Gastrocnemius medialis (tissue), 4 donors: ENCODE measurements at regions not wholly inside any gene's neighbourhood (a gene's known extent, or its start where the extent isn't known, plus 50 kb on each side); places are given as distances from the start of the nearest gene placed in this dataset.

Source experiments
- ATAC-seq, 2 donors: fragments of 150-250 bp; one replicate each; pipeline ENCODE4 v1.9.1; 2016
- DNase-seq, 2 donors: peaks; one replicate each; pipeline ENCODE4 v3.0.0-alpha.2; 2019
- H3K27ac ChIP-seq, 4 donors: fragments of 200-600 bp; sonication (generic); 1 replicate in 1 of 4; 2 replicates in 3 of 4; pipeline ENCODE4 v1.5.1; 2016 to 2018; ENCODE audit warnings: mild to moderate bottlenecking in 2 of 4, moderate library complexity in 1 of 4
- H3K27me3 ChIP-seq, 3 donors: fragments of 200-600 bp; sonication (generic) in 2 of 3; 1 replicate in 1 of 3; 2 replicates in 2 of 3; pipeline versions ENCODE4 v1.5.1 to v1.6.0; 2016 to 2019; ENCODE audit warnings: mild to moderate bottlenecking in 1 of 3, moderate library complexity in 1 of 3
- H3K36me3 ChIP-seq, 2 donors: fragments of 200-600 bp; sonication (generic) in 1 of 2; one replicate each; pipeline ENCODE4 v1.5.1; 2017 to 2018
- H3K4me1 ChIP-seq, 2 donors: fragments of 200-600 bp; sonication (generic) in 1 of 2; one replicate each; pipeline ENCODE4 v1.5.1; 2016 to 2017; ENCODE audit warnings: mild to moderate bottlenecking in 2 of 2
- H3K4me3 ChIP-seq, 4 donors: fragments of 200-600 bp; sonication (generic) in 3 of 4; 1 replicate in 1 of 4; 2 replicates in 3 of 4; pipeline ENCODE4 v1.5.1; 2016 to 2019; ENCODE audit warnings: mild to moderate bottlenecking in 2 of 4
- H3K9me3 ChIP-seq, 3 donors: fragments of 200-600 bp; sonication (generic) in 2 of 3; 1 replicate in 1 of 3; 2 replicates in 2 of 3; pipeline ENCODE4 v1.5.1; 2016 to 2019
- POLR2A ChIP-seq, 2 donors: fragments of 450-650 bp; IDR thresholded peaks; one replicate each; pipeline ENCODE4 v1.6.1; 2017; ENCODE audit warnings: antibody characterized with exemption in 2 of 2, mild to moderate bottlenecking in 2 of 2, moderate library complexity in 2 of 2
- in situ Hi-C, 4 donors: fragments of 200-750 bp; cut with MboI; loops; one replicate each; pipeline versions ENCODE4 v1.15.0 to v1.8.0; 2017; ENCODE audit warnings: low sequenced_read_pairs in 4 of 4
- intact Hi-C: fragments of 100-400 bp; cut with DNase I; formaldehyde crosslinking; loops from one replicate; pipeline ENCODE4 v1.15.1; 2023; ENCODE audit warnings: low total_unique reads
- TF ChIP-seq, protein P1 (sequence below), 5 experiments: fragments of 450-650 bp in 3 of 5; fragments of 200-600 bp in 2 of 5; sonication (generic) in 2 of 5; IDR thresholded peaks in 4 of 5; conservative IDR thresholded peaks in 1 of 5; 1 replicate in 4 of 5; 2 replicates in 1 of 5; pipeline ENCODE4 v1.5.1; 2016 to 2019; ENCODE audit warnings: antibody characterized with exemption in 5 of 5, mild to moderate bottlenecking in 3 of 5, moderate library complexity in 3 of 5

DNA sequence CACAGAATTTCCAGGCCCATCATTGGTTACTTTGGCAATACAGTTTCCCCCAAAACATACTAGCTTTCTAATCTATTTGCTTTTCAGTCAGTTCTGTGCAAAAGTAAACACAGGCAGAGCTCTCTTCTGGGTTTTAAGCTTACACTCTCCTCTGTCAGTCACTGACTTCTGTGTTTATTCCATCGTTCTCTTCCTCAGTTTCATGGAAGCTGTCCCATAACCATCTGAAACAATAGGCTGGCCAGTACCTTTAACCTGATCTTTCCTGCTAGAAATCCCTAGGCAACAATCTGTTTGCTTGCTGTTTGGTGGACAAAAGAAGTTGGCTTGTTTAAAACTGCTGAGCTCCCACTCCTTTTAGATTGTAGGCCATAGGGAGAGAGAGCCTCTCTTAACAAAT is 431.5 kb downstream of the HACE1 start:
- Histone ChIP-seq H3K4me1 (no peaks in the 10 kb centered on the region), H3K27me3 (no peaks in the 10 kb centered on the region), H3K27ac (no peak overlapping the region), H3K9me3 (no peaks in the 10 kb centered on the region), H3K36me3 (no peaks in the 10 kb centered on the region), H3K4me3 (no peak overlapping the region)
- TF ChIP-seq POLR2A (IDR thresholded peaks at IDR 0.05) = no peak
- TF ChIP-seq, protein P1, sequence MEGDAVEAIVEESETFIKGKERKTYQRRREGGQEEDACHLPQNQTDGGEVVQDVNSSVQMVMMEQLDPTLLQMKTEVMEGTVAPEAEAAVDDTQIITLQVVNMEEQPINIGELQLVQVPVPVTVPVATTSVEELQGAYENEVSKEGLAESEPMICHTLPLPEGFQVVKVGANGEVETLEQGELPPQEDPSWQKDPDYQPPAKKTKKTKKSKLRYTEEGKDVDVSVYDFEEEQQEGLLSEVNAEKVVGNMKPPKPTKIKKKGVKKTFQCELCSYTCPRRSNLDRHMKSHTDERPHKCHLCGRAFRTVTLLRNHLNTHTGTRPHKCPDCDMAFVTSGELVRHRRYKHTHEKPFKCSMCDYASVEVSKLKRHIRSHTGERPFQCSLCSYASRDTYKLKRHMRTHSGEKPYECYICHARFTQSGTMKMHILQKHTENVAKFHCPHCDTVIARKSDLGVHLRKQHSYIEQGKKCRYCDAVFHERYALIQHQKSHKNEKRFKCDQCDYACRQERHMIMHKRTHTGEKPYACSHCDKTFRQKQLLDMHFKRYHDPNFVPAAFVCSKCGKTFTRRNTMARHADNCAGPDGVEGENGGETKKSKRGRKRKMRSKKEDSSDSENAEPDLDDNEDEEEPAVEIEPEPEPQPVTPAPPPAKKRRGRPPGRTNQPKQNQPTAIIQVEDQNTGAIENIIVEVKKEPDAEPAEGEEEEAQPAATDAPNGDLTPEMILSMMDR (IDR thresholded peaks at IDR 0.05 in 4 of 5, conservative IDR thresholded peaks at IDR 0.05 in 1 of 5) = no peak
- in situ Hi-C loops = no loop called here
- ATAC-seq (no peak), DNase-seq (no peak)
- intact Hi-C loops = no loop called here

DNA sequence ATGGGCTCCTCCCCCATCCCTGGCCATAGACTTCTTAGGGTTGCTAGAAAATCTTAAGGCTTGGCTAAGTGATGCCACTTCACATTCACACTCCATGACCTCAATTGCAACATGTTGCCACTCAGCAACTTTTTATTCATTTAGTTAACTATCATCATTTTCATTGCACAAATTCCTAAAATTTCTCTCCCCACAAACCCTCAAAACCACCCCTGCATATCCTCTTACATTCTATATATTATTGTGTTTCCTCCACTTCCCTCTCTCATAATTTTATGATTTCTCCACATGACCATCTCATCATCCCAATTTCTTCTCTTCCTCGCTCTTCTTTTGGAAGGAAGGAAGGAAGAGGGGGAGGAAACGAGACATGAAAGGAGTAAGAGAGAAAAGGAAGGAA is 436.0 kb downstream of the HACE1 start:
- Histone ChIP-seq H3K27ac (no peak overlapping the region), H3K27me3 (no peaks in the 10 kb centered on the region), H3K4me3 (no peak overlapping the region), H3K9me3 (no peaks in the 10 kb centered on the region), H3K4me1 (no peaks in the 10 kb centered on the region), H3K36me3 (no peaks in the 10 kb centered on the region)
- ATAC-seq (no peak), DNase-seq (no peak)
- in situ Hi-C loops = no loop called here
- no peak for TF ChIP-seq POLR2A (IDR thresholded peaks at IDR 0.05)
- intact Hi-C loops = no loop called here

DNA sequence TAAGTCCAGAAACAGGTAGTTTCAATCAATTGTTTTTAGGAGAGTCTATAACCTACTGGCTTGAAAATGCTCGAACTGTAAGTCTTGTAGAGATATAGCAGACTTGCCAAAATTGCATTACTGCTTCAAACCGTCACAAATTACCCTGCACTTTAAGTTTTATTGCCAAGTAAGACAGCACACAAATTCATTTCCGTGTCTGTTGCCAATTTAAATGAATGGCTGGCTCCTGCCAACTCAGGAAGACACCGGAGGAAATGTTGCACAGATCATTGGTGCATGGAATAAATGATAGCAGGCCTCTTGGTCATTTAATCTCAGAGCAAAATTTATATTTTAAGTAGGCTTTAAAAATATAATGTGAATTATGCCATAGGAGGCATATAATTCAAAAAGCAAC is 438.1 kb downstream of the HACE1 start:
- ATAC-seq (no peak), DNase-seq (no peak)
- in situ Hi-C loops (no loop called here), intact Hi-C loops (no loop called here)
- Histone ChIP-seq H3K27me3 (no peaks in the 10 kb centered on the region), H3K27ac (no peak overlapping the region), H3K9me3 (no peaks in the 10 kb centered on the region), H3K36me3 (no peaks in the 10 kb centered on the region), H3K4me3 (no peak overlapping the region), H3K4me1 (no peaks in the 10 kb centered on the region)
- TF ChIP-seq, protein P1 (IDR thresholded peaks at IDR 0.05 in 4 of 5, conservative IDR thresholded peaks at IDR 0.05 in 1 of 5) = no peak
- no peak for TF ChIP-seq POLR2A (IDR thresholded peaks at IDR 0.05)

DNA sequence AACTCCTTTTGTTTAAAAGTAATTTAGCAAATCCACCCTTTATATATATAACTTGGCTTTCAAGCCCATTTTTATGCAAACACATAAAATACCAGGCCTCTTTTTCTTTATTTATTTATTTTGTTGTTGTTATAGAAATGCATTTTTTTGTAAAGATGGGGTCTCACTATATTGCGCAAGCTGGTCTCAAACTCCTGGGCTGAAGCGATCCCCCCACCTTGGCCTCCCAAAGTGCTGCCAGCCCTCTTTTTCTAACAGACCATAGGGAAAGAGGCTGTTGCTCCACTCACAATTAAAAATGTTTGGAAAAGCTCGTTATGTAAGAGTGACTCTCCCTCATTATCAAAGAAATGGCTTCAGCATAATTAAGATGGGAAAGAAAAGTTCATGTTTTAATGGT is 440.9 kb downstream of the HACE1 start:
- no peak overlapping the region for H3K27ac ChIP-seq
- H3K4me1 ChIP-seq = no peaks in the 10 kb centered on the region
- no peaks in the 10 kb centered on the region for H3K27me3 ChIP-seq
- H3K4me3 ChIP-seq = no peak overlapping the region
- ATAC-seq (no peak), DNase-seq (no peak)
- no peak for TF ChIP-seq POLR2A (IDR thresholded peaks at IDR 0.05)
- TF ChIP-seq, protein P1 (IDR thresholded peaks at IDR 0.05 in 4 of 5, conservative IDR thresholded peaks at IDR 0.05 in 1 of 5) = no peak
- in situ Hi-C loops (no loop called here), intact Hi-C loops (no loop called here)
- no peaks in the 10 kb centered on the region for H3K36me3 ChIP-seq
- no peaks in the 10 kb centered on the region for H3K9me3 ChIP-seq

DNA sequence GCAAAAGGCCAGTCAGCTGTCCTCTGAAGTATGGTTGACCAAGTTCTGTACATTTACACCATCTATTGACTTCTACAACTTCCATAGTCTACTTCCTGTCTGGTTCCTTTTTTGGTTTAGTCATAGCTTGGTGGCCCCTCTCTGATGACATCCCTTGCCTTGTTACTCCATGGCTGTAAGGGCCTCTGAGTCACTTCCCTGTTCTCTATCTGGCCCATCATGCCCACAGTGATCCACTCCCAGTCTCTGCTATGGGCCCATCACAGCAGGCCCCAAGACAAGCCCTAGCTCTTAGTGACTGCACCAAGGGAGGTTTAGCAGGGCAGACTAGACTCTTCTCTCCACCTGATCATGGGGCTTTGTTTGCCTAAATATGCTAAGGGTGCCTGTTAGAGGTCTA is 441.6 kb downstream of the HACE1 start:
- Histone ChIP-seq H3K27ac (no peak overlapping the region), H3K9me3 (no peaks in the 10 kb centered on the region), H3K36me3 (no peaks in the 10 kb centered on the region), H3K27me3 (no peaks in the 10 kb centered on the region), H3K4me1 (no peaks in the 10 kb centered on the region), H3K4me3 (no peak overlapping the region)
- ATAC-seq (no peak), DNase-seq (no peak)
- intact Hi-C loops = no loop called here
- in situ Hi-C loops = no loop called here
- TF ChIP-seq POLR2A (IDR thresholded peaks at IDR 0.05) = no peak
- TF ChIP-seq, protein P1 (IDR thresholded peaks at IDR 0.05 in 4 of 5, conservative IDR thresholded peaks at IDR 0.05 in 1 of 5) = no peak
